NK-92 (cell line): ENCODE measurements at regions not wholly inside any gene's neighbourhood (a gene's known extent, or its start where the extent isn't known, plus 50 kb on each side); places are given as distances from the start of the nearest gene placed in this dataset.

Source experiments
- DNase-seq: peaks from one replicate; lab custom pipeline; 2025; ENCODE audit not compliant: unreplicated experiment; lab: John Stamatoyannopoulos, UW

GRCh38 chr3:59424268-59425010, 374.6 kb upstream of the CFAP20DC start:
- DNase-seq = no peak

- no peak for DNase-seq
Measured at GRCh38 chr3:59423707-59424106, 373.9 kb upstream of the CFAP20DC start.

GRCh38 chr3:59422312-59422711, 372.5 kb upstream of the CFAP20DC start:
- no peak for DNase-seq

GRCh38 chr3:59418836-59419235, 369.0 kb upstream of the CFAP20DC start:
- no peak for DNase-seq

- no peak for DNase-seq
Measured at GRCh38 chr3:59412516-59412915, 362.7 kb upstream of the CFAP20DC start.

- no peak for DNase-seq
Measured at GRCh38 chr3:59411694-59412093, 361.9 kb upstream of the CFAP20DC start.

- no peak for DNase-seq
Measured at GRCh38 chr3:59411186-59411585, 361.4 kb upstream of the CFAP20DC start.

GRCh38 chr3:59408047-59408624, 358.3 kb upstream of the CFAP20DC start:
- no peak for DNase-seq

- no peak for DNase-seq
Measured at GRCh38 chr3:59407425-59407824, 357.6 kb upstream of the CFAP20DC start.

GRCh38 chr3:59406943-59407342, 357.1 kb upstream of the CFAP20DC start:
- DNase-seq = no peak

- DNase-seq = no peak
Measured at GRCh38 chr3:59404851-59405250, 355.0 kb upstream of the CFAP20DC start.

- no peak for DNase-seq
Measured at GRCh38 chr3:59404064-59404463, 354.2 kb upstream of the CFAP20DC start.

- no peak for DNase-seq
Measured at GRCh38 chr3:59401924-59402323, 352.1 kb upstream of the CFAP20DC start.

GRCh38 chr3:59392116-59392515, 342.3 kb upstream of the CFAP20DC start:
- no peak for DNase-seq

GRCh38 chr3:59391131-59391530, 341.3 kb upstream of the CFAP20DC start:
- no peak for DNase-seq

- DNase-seq = no peak
Measured at GRCh38 chr3:59388555-59389270, 338.9 kb upstream of the CFAP20DC start.

GRCh38 chr3:59386165-59386564, 336.3 kb upstream of the CFAP20DC start:
- no peak for DNase-seq

GRCh38 chr3:59385547-59385946, 335.7 kb upstream of the CFAP20DC start:
- no peak for DNase-seq

- no peak for DNase-seq
Measured at GRCh38 chr3:59381282-59381681, 331.5 kb upstream of the CFAP20DC start.

- no peak for DNase-seq
Measured at GRCh38 chr3:59380146-59380545, 330.3 kb upstream of the CFAP20DC start.

GRCh38 chr3:59374818-59375211, 325.0 kb upstream of the CFAP20DC start:
- DNase-seq = no peak

- DNase-seq = no peak
Measured at GRCh38 chr3:59374091-59374817, 324.4 kb upstream of the CFAP20DC start.
